ENCODE measurements at regions not wholly inside any gene's neighbourhood (a gene's known extent, or its start where the extent isn't known, plus 50 kb on each side); places are given as distances from the start of the nearest gene placed in this dataset.

DNA sequence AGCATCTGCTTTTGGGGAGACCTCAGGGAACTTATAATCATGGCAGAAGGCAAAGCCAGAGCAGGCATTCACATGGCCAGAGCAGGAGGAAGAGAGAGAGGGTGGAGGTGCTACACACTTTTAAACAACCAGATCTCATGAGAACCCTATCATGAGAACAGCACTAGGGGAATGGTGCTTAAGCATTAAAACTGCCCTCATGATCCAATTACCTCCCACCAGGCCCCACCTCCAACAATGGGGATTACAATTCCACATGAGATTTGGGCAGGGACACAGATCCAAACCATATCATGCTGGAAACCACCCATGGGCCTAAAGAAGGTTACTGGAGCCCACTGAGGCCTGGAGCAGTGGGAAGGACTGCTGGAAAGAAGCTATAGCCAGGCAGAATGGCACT lies 66.9 kb upstream of the CHST1 start:
- TF ChIP-seq CTCF (optimal IDR thresholded peaks at IDR 0.05 in 1 of 3, IDR thresholded peaks at IDR 0.05 in 1 of 3, conservative IDR thresholded peaks at IDR 0.05 in 1 of 3; ENCODE audit: extremely low read depth in 1 of 3, insufficient read depth in 2 of 3, low read length in 3 of 3) (no peak), EZH2 (IDR thresholded peaks at IDR 0.05; ENCODE audit: low read length) (no peak)

Measured in keratinocyte (primary cell).